Activated CD4-positive, alpha-beta T cell treated with anti-CD3 and anti-CD28 coated beads, Interleukin-2, amount 10 ng/mL, durations not matched to agents 7 days and 5 days (primary cell): ENCODE measurements at regions not wholly inside any gene's neighbourhood (a gene's known extent, or its start where the extent isn't known, plus 50 kb on each side); places are given as distances from the start of the nearest gene placed in this dataset.
A peak's percentile ranks its signal among the peaks of the same experiment; 100 is the strongest.
"Not testable (repeated sequence)": the region's sequence is repeated elsewhere in the genome, so short reads cannot be mapped to it uniquely, and the experiment has no call there.

Experiments used
- CTCF ChIA-PET: fragments of 350-600 bp; sonication (Branson Sonifier 250); formaldehyde crosslinking; loops from one replicate; lab custom pipeline; 2021; ENCODE audit warnings: antibody characterized with exemption; lab: Charles Lee
- POLR2A ChIA-PET: fragments of 350-600 bp; sonication (Branson Sonifier 250); formaldehyde crosslinking; loops from one replicate; lab custom pipeline; 2021; ENCODE audit warnings: antibody characterized with exemption; lab: Charles Lee
- DNase-seq: peaks from one replicate; pipeline ENCODE4 v3.0.0-alpha.2; 2020
- H3K27ac Mint-ChIP-seq: one replicate; pipeline ENCODE4 v1.8.0; 2021; ENCODE audit warnings: mild to moderate bottlenecking, moderate library complexity, mixed read lengths
- H3K27me3 Mint-ChIP-seq: one replicate; pipeline ENCODE4 v1.8.0; 2021; ENCODE audit warnings: mixed read lengths
- H3K36me3 Mint-ChIP-seq: one replicate; pipeline ENCODE4 v1.8.0; 2021; ENCODE audit warnings: low read depth, mixed read lengths
- H3K4me1 Mint-ChIP-seq: one replicate; pipeline ENCODE4 v1.8.0; 2021; ENCODE audit warnings: mixed read lengths
- H3K4me3 Mint-ChIP-seq: one replicate; pipeline ENCODE4 v1.8.0; 2021; ENCODE audit warnings: mild to moderate bottlenecking, moderate library complexity, mixed read lengths
- H3K9me3 Mint-ChIP-seq: one replicate; pipeline ENCODE4 v1.8.0; 2021; ENCODE audit warnings: mixed read lengths

DNA sequence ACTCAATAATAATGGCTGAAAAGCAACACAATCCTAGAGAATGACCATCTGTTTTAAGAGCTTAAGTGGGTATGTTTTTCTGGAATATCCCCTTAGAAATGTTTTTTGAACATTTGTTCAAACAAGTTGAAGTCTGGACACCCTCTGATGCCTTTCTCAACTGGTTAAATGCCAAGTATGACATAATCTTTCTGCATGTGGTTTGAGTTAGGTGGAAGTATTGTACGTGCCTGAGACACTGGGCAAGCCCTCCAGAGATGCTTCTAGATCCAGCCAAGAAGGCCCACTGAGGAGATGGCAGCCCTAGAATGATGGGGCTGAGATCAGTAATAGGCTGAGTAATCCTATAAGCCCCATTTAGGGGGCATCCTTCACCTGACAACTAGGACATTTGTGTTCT is 493.1 kb downstream of the MAGEE1 start:
- Mint-ChIP-seq H3K27me3 (no peaks in the 10 kb centered on the region), H3K4me3 (no peak overlapping the region), H3K27ac (no peak overlapping the region), H3K36me3 (no peaks in the 10 kb centered on the region), H3K4me1 (no peaks in the 10 kb centered on the region), H3K9me3 (no peaks in the 10 kb centered on the region)
- ChIA-PET CTCF (no interaction called here), POLR2A (no interaction called here)
- no peak for DNase-seq

GRCh38 chrX:76921176-76921575 is 493.7 kb downstream of the MAGEE1 start:
- ChIA-PET POLR2A (no interaction called here), CTCF (no interaction called here)
- Mint-ChIP-seq H3K9me3 (no peaks in the 10 kb centered on the region), H3K36me3 (no peaks in the 10 kb centered on the region), H3K4me3 (no peak overlapping the region), H3K27ac (no peak overlapping the region), H3K27me3 (no peaks in the 10 kb centered on the region), H3K4me1 (no peaks in the 10 kb centered on the region)
- DNase-seq: no peak

DNA sequence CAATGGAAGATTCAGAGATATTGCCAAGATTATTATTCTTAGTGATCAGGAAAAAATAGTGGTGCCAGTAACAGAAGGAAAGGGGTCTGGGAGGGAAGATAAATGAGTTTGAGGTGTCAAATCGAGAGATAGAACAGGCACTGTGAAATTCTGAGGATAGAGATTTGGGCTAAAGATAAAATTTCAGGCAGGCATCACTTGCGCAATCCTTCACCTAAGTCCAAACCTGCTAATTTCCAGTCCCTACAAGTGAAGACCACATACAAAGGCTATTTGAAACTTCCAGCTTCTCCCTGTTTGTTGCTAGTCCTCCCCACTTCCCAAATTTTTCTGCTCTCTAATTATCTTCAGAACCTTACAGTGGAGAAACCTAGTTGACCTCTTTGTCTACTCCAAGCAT is 494.6 kb downstream of the MAGEE1 start:
- POLR2A ChIA-PET: no interaction called here
- CTCF ChIA-PET: no interaction called here
- Mint-ChIP-seq H3K4me3 (no peak overlapping the region), H3K27me3 (no peaks in the 10 kb centered on the region), H3K27ac (no peak overlapping the region), H3K4me1 (no peaks in the 10 kb centered on the region), H3K36me3 (no peaks in the 10 kb centered on the region), H3K9me3 (no peaks in the 10 kb centered on the region)
- DNase-seq: no peak

DNA sequence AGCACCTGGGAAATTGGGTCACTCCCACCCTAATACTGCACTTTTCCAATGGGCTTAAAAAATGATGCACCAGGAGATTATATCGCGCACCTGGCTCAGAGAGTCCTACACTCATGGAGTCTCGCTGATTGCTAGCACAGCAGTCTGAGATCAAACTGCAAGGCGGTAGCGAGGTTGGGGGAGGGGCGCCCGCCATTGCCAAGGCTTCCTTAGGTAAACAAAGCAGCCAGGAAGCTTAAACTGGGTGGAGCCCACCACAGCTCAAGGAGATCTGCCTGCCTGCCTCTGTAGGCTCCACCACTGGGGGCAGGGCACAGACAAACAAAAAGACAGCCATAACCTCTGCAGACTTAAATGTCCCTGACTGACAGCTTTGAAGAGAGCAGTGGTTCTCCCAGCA is 497.1 kb downstream of the MAGEE1 start:
- POLR2A ChIA-PET, H3K4me3 Mint-ChIP-seq, H3K27me3 Mint-ChIP-seq, H3K4me1 Mint-ChIP-seq, H3K9me3 Mint-ChIP-seq, DNase-seq, CTCF ChIA-PET, H3K36me3 Mint-ChIP-seq, H3K27ac Mint-ChIP-seq: not testable (repeated sequence)

GRCh38 chrX:76931518-76931917 is 504.0 kb downstream of the MAGEE1 start:
- POLR2A ChIA-PET: no interaction called here
- H3K4me3 Mint-ChIP-seq: no peak overlapping the region
- H3K27ac Mint-ChIP-seq: no peak overlapping the region
- no peak for DNase-seq
- H3K27me3 Mint-ChIP-seq: no peaks in the 10 kb centered on the region
- no peaks in the 10 kb centered on the region for H3K4me1 Mint-ChIP-seq
- no peaks in the 10 kb centered on the region for H3K9me3 Mint-ChIP-seq
- CTCF ChIA-PET: no interaction called here
- no peaks in the 10 kb centered on the region for H3K36me3 Mint-ChIP-seq

- Mint-ChIP-seq H3K36me3 (no peaks in the 10 kb centered on the region), H3K27ac (no peak overlapping the region), H3K27me3 (no peaks in the 10 kb centered on the region), H3K9me3 (no peaks in the 10 kb centered on the region), H3K4me1 (no peaks in the 10 kb centered on the region), H3K4me3 (no peak overlapping the region)
- ChIA-PET CTCF (no interaction called here), POLR2A (no interaction called here)
- no peak for DNase-seq
Observed at GRCh38 chrX:76957485-76957884, 489.7 kb upstream of the FGF16 start.

DNA sequence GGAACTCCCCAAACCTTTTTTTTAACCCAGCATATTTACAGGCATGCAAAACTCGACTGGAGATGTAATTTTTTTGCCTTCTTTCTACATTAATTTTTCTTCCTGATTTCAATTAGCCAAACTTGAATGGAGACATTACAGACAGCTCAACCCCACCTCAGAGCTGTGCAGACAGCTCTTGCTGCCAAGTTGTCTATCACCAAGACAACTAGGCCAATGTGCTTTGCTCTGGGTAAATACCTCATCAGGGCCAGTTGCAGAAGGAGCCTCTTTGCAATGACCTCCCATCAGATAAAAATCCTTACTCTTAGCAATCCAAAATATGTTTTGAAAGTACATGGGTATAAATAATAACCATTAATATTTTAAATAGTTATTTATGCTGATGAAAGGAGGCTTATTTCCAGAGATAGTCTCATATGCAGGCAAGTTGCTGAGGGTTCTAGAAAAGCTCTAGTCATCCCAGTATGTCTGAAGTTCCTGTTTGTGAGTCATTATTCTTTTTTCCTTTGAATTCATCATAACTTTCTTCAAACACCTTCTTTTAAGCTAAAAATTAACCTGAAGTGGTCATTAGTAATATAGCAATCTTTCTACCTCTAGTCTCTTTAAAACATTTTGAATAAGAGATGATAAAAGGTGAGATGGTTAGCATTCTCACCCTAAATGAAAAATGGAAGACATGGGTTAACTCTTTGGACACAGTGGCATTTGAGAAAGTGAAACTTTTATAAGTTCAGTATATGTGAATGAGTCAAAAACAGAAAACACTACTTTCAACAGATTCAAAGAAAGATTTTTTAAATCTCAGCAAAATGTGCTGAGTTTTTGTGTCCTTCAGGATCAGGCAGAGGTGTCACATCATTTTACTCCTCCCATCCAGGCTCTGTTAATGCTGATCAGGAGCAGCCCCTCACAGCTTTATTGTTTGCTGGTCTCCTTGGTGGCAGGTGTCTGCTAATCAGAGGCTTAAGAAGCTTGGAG is 475.5 kb upstream of the FGF16 start:
- H3K9me3 Mint-ChIP-seq: no peaks in the 10 kb centered on the region
- no peaks in the 10 kb centered on the region for H3K36me3 Mint-ChIP-seq
- peaks cover 3% of the 10 kb centered on the region for H3K4me1 Mint-ChIP-seq
- ChIA-PET CTCF (interaction anchor here (1.1 kb wide), 1 partner anchor 22 kb away, joined by 4 read pairs; no protein-coding TSS in a partner anchor), POLR2A (no interaction called here)
- no peak for DNase-seq
- no peak overlapping the region for H3K27ac Mint-ChIP-seq
- H3K4me3 Mint-ChIP-seq: no peak overlapping the region
- H3K27me3 Mint-ChIP-seq: no peaks in the 10 kb centered on the region

DNA sequence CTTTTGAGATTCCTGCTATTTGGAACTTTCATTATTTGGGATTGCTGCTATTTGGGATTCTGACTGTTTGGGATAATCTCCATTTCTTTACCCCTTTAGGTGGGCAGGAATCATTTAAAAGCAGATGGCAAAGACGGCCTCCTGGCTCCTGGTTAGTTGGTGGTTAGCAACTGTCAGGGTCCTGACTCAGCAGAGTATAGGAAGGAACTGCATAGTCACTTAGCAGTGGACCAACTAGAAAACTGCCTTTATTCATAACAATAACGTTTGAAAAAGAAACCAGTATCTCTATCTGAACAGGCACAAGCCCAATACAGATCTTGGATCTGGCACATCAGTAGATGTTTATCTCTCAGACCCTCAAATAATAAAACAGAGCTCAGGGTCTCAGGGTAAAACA is 469.7 kb upstream of the FGF16 start:
- Mint-ChIP-seq H3K9me3 (no peaks in the 10 kb centered on the region), H3K4me3 (no peak overlapping the region), H3K4me1 (no peaks in the 10 kb centered on the region), H3K27me3 (no peaks in the 10 kb centered on the region), H3K27ac (no peak overlapping the region), H3K36me3 (no peaks in the 10 kb centered on the region)
- no peak for DNase-seq
- CTCF ChIA-PET: interaction anchor here (1.0 kb wide), 1 partner anchor 27 kb away, joined by 4 read pairs; no protein-coding TSS in a partner anchor
- POLR2A ChIA-PET: no interaction called here

DNA sequence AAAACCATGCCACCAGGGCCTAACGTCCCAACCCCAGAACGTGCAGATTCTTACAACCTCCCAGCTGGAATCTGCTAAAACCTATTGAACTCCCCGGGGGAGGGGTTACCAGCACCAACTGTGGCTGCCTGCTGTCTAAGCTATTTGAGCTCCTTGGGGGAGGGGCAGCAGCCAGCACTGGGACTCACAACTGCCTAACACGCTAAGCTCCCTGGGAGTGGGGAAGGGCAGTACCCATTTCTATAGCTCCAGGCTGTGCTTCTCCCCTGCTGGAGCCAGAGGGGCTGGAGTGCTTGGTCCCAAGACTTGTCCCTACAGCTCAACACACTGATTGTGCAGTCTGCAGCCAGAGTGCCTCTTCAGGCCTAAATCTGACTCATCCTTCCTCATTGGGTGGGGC is 459.8 kb upstream of the FGF16 start:
- CTCF ChIA-PET: interaction anchor here (0.6 kb wide), 1 partner anchor 46 kb away, joined by 6 read pairs; no protein-coding TSS in a partner anchor
- Mint-ChIP-seq H3K36me3 (no peaks in the 10 kb centered on the region), H3K27me3 (no peaks in the 10 kb centered on the region), H3K4me3 (no peak overlapping the region), H3K9me3 (peaks cover 12% of the 10 kb centered on the region), H3K4me1 (no peaks in the 10 kb centered on the region), H3K27ac (no peak overlapping the region)
- POLR2A ChIA-PET: no interaction called here
- DNase-seq: no peak

DNA sequence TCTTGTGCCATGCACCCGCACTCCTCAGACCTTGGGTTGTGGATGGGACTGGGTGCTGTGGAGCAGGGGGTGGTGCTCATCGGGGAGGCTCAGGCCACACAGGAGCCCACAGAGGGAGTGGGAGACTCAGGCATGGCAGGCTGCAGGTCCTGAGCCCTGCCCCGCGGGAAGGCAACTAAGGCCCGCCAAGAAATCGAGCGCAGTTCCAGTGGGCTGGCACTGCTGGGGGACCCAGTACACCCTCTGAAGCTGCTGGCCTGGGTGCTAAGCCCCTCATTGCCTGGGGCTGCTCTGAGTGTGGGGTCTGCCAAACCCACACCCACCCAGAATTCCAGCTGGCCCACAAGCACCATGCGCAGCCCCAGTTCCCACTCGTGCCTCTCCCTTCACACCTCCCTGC is 450.5 kb upstream of the FGF16 start:
- POLR2A ChIA-PET: no interaction called here
- H3K27me3 Mint-ChIP-seq: peaks cover 1% of the 10 kb centered on the region
- H3K4me1 Mint-ChIP-seq: no peaks in the 10 kb centered on the region
- DNase-seq: no peak
- H3K27ac Mint-ChIP-seq: no peak overlapping the region
- H3K36me3 Mint-ChIP-seq: no peaks in the 10 kb centered on the region
- CTCF ChIA-PET: interaction anchor here (0.6 to 2.2 kb wide), 2 partner anchors 13 to 277 kb away, joined by 3 to 5 read pairs; no protein-coding TSS in a partner anchor
- H3K9me3 Mint-ChIP-seq: no peaks in the 10 kb centered on the region
- no peak overlapping the region for H3K4me3 Mint-ChIP-seq

DNA sequence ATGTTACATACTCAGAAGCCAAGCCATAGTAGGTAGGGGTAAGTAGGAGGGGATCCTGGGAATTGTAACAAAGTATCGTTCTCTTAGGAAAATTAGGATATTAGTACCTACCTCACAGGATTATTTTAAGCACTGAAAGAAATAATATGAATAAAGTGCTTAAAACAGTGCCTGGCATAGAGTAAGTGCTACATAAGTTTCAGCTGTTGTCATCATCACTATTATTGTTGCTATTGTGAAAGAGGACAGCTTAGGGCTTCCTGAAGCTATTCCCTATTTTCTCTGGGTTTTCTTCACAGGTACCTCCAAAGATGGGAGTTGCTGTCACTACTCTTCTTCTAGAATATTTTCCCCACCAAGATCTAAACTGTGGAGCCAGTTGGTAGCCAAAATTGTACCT is 443.7 kb upstream of the FGF16 start:
- Mint-ChIP-seq H3K36me3 (no peaks in the 10 kb centered on the region), H3K4me1 (peaks cover 17% of the 10 kb centered on the region), H3K27ac (no peak overlapping the region), H3K27me3 (no peaks in the 10 kb centered on the region), H3K9me3 (no peaks in the 10 kb centered on the region), H3K4me3 (no peak overlapping the region)
- CTCF ChIA-PET: interaction anchor here (0.6 kb wide), 1 partner anchor 733 kb away, joined by 3 read pairs; no protein-coding TSS in a partner anchor
- DNase-seq: no peak
- POLR2A ChIA-PET: no interaction called here

DNA sequence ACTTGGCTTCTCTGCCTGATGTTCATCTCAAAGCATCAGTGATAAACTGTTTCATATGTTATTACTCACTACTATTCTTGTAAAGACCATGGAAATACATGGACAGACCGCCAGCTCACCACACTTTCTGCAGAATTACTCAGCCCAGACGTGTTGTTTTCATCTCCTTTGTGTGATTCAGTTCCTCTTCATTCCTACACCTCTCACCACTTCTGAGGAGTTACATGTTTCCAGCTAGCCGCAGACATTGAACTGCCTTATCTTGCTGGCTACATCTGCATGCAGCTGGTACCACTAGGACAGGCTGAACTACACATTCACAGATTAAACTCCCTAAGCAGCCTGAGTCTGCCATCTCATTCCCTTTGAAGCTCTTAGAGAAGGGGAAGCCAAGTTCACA is 443.2 kb upstream of the FGF16 start:
- no peaks in the 10 kb centered on the region for H3K9me3 Mint-ChIP-seq
- peak overlapping the region; percentile 60 for H3K27ac Mint-ChIP-seq
- H3K27me3 Mint-ChIP-seq: no peaks in the 10 kb centered on the region
- H3K4me3 Mint-ChIP-seq: no peak overlapping the region
- DNase-seq: peak; percentile 22
- peaks cover 17% of the 10 kb centered on the region for H3K4me1 Mint-ChIP-seq
- POLR2A ChIA-PET: no interaction called here
- H3K36me3 Mint-ChIP-seq: no peaks in the 10 kb centered on the region
- CTCF ChIA-PET: interaction anchor here (0.6 to 0.8 kb wide), 2 partner anchors 26 to 733 kb away, joined by 3 to 4 read pairs; no protein-coding TSS in a partner anchor

- Mint-ChIP-seq H3K27me3 (no peaks in the 10 kb centered on the region), H3K36me3 (no peaks in the 10 kb centered on the region), H3K9me3 (no peaks in the 10 kb centered on the region), H3K27ac (no peak overlapping the region), H3K4me1 (peaks cover 5% of the 10 kb centered on the region), H3K4me3 (no peak overlapping the region)
- ChIA-PET CTCF (interaction anchor here (1.1 kb wide), 1 partner anchor 12 kb away, joined by 5 read pairs; no protein-coding TSS in a partner anchor), POLR2A (no interaction called here)
- DNase-seq: no peak
Observed at GRCh38 chrX:77009691-77010090, 437.5 kb upstream of the FGF16 start.
